Smooth muscle cell (in vitro differentiated cells): ENCODE measurements at regions not wholly inside any gene's neighbourhood (a gene's known extent, or its start where the extent isn't known, plus 50 kb on each side); places are given as distances from the start of the nearest gene placed in this dataset.

Source experiments
- DNase-seq: peaks from one replicate; lab custom pipeline; 2025; ENCODE audit not compliant: unreplicated experiment; lab: John Stamatoyannopoulos, UW
- H2AFZ ChIP-seq: fragments of 200-600 bp; sonication (generic); 2 replicates; pipeline ENCODE4 v1.6.0; 2016; ENCODE audit warnings: antibody characterized with exemption, low read depth, mild to moderate bottlenecking
- H3F3A ChIP-seq: fragments of 200-600 bp; sonication (generic); 2 replicates; pipeline ENCODE4 v1.6.0; 2017; ENCODE audit warnings: antibody characterized with exemption, low read depth
- H3K27ac ChIP-seq: fragments of 200-600 bp; sonication (generic); 2 replicates; pipeline ENCODE4 v1.5.1; 2016; ENCODE audit warnings: low read depth, mild to moderate bottlenecking
- H3K27me3 ChIP-seq: fragments of 200-600 bp; sonication (generic); 2 replicates; pipeline ENCODE4 v1.6.1; 2016; ENCODE audit warnings: low read depth, mild to moderate bottlenecking
- H3K36me3 ChIP-seq: fragments of 200-600 bp; sonication (generic); 2 replicates; pipeline ENCODE4 v1.5.1; 2016; ENCODE audit warnings: low read depth
- H3K4me1 ChIP-seq: fragments of 200-600 bp; sonication (generic); 2 replicates; pipeline ENCODE4 v1.5.1; 2016; ENCODE audit warnings: low read depth
- H3K4me2 ChIP-seq: fragments of 200-600 bp; sonication (generic); 2 replicates; pipeline ENCODE4 v1.6.0; 2016; ENCODE audit warnings: mild to moderate bottlenecking
- H3K4me3 ChIP-seq: fragments of 200-600 bp; sonication (generic); 2 replicates; pipeline ENCODE4 v1.5.1; 2016; ENCODE audit warnings: mild to moderate bottlenecking
- H3K79me2 ChIP-seq: fragments of 200-600 bp; sonication (generic); 2 replicates; pipeline ENCODE4 v1.6.0; 2016; ENCODE audit warnings: low read depth, mild to moderate bottlenecking
- H3K9ac ChIP-seq: fragments of 200-600 bp; sonication (generic); 2 replicates; pipeline ENCODE4 v1.6.0; 2016; ENCODE audit warnings: low read depth
- H3K9me3 ChIP-seq: fragments of 200-600 bp; sonication (generic); replicated peaks from 2 replicates; pipeline ENCODE4 v1.5.1; 2016; ENCODE audit warnings: low read depth
- H4K20me1 ChIP-seq: fragments of 200-600 bp; sonication (generic); 2 replicates; pipeline ENCODE4 v1.6.0; 2016; ENCODE audit warnings: low read depth
- CTCF ChIP-seq: fragments of 200-600 bp; sonication (generic); IDR thresholded peaks from 2 replicates; pipeline ENCODE4 v1.5.1; 2017; ENCODE audit warnings: borderline replicate concordance, mild to moderate bottlenecking, antibody characterized with exemption; ENCODE audit not compliant: insufficient read depth, poor library complexity, severe bottlenecking
- WGBS: methylation state at CpG from one replicate; pipeline ENCODE4 v1.1.7; 2016; ENCODE audit warnings: low lambda C conversion rate; 5-methylcytosine and 5-hydroxymethylcytosine counted together

- H4K20me1 ChIP-seq = no peaks in the 10 kb centered on the region
- no peaks in the 10 kb centered on the region for H3K36me3 ChIP-seq
- no peak overlapping the region for H2AFZ ChIP-seq
- no peaks in the 10 kb centered on the region for H3K79me2 ChIP-seq
- no peak overlapping the region for H3K27ac ChIP-seq
- no peak for DNase-seq
- no peaks in the 10 kb centered on the region for H3F3A ChIP-seq
- no peak overlapping the region for H3K4me2 ChIP-seq
- no peaks in the 10 kb centered on the region for H3K27me3 ChIP-seq
- no peak for TF ChIP-seq CTCF
- WGBS = 98% methylated on average over 2 of the region's 2 CpGs
- H3K9ac ChIP-seq = no peak overlapping the region
- no peaks in the 10 kb centered on the region for H3K9me3 ChIP-seq
- H3K4me1 ChIP-seq = no peaks in the 10 kb centered on the region
- no peak overlapping the region for H3K4me3 ChIP-seq
These were observed 250.9 kb downstream of the TOX3 start for GRCh38 chr16:52296076-52296475.

GRCh38 chr16:52294660-52295059 lies 252.3 kb downstream of the TOX3 start:
- H3K27me3 ChIP-seq = no peaks in the 10 kb centered on the region
- no peaks in the 10 kb centered on the region for H3K9me3 ChIP-seq
- H3K9ac ChIP-seq = no peak overlapping the region
- H3K4me2 ChIP-seq = no peak overlapping the region
- no peak overlapping the region for H3K27ac ChIP-seq
- H3K4me3 ChIP-seq = no peak overlapping the region
- no peaks in the 10 kb centered on the region for H3K36me3 ChIP-seq
- H2AFZ ChIP-seq = no peak overlapping the region
- DNase-seq = no peak
- no peak for TF ChIP-seq CTCF
- 78% methylated on average over 3 of the region's 3 CpGs for WGBS
- H3K79me2 ChIP-seq = no peaks in the 10 kb centered on the region
- no peaks in the 10 kb centered on the region for H3F3A ChIP-seq
- H4K20me1 ChIP-seq = no peaks in the 10 kb centered on the region
- H3K4me1 ChIP-seq = no peaks in the 10 kb centered on the region

DNA sequence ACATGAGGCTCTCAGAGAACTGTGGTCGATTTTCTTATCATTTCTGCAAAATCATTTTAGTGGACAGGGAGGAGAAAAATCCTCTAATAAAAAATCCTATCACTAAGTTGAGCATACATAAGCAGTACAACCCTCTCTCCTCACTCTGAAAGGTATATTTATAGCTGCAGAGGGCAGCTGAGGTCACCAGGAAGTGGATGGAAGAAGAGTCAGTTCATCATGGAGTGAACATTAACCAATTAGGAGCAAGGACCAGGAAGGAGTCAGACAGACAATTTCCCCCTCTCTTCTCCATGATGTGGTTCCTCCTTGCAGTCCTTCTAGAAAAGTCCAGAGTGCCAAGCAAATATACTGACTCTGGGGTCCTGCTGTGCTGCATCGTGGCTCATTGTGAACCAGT lies 253.7 kb downstream of the TOX3 start:
- Histone ChIP-seq H2AFZ (no peak overlapping the region), H3K27me3 (no peaks in the 10 kb centered on the region), H3K4me3 (no peak overlapping the region), H3K9ac (no peak overlapping the region), H3K79me2 (no peaks in the 10 kb centered on the region), H3K36me3 (no peaks in the 10 kb centered on the region), H3K4me2 (no peak overlapping the region), H3K4me1 (no peaks in the 10 kb centered on the region), H4K20me1 (no peaks in the 10 kb centered on the region), H3K27ac (no peak overlapping the region), H3F3A (no peaks in the 10 kb centered on the region), H3K9me3 (no peaks in the 10 kb centered on the region)
- no peak for TF ChIP-seq CTCF
- no peak for DNase-seq
- 81% methylated on average over 2 of the region's 2 CpGs for WGBS

- no peaks in the 10 kb centered on the region for H3F3A ChIP-seq
- DNase-seq = no peak
- no peaks in the 10 kb centered on the region for H4K20me1 ChIP-seq
- no peaks in the 10 kb centered on the region for H3K79me2 ChIP-seq
- H2AFZ ChIP-seq = no peak overlapping the region
- no peaks in the 10 kb centered on the region for H3K27me3 ChIP-seq
- no peak overlapping the region for H3K4me3 ChIP-seq
- WGBS = 67% methylated on average over 4 of the region's 4 CpGs
- peaks cover 7% of the 10 kb centered on the region for H3K4me1 ChIP-seq
- no peak overlapping the region for H3K9ac ChIP-seq
- H3K27ac ChIP-seq = no peak overlapping the region
- no peaks in the 10 kb centered on the region for H3K36me3 ChIP-seq
- H3K4me2 ChIP-seq = no peak overlapping the region
- no peaks in the 10 kb centered on the region for H3K9me3 ChIP-seq
- TF ChIP-seq CTCF = no peak
These were observed 263.2 kb downstream of the TOX3 start for GRCh38 chr16:52283584-52284375.
